ENCODE measurements at regions not wholly inside any gene's neighbourhood (a gene's known extent, or its start where the extent isn't known, plus 50 kb on each side); places are given as distances from the start of the nearest gene placed in this dataset.
"Not testable (repeated sequence)": the region's sequence is repeated elsewhere in the genome, so short reads cannot be mapped to it uniquely, and the experiment has no call there.

- no peak for ATAC-seq
Measured at GRCh38 chr12:23088594-23088993, 463.6 kb downstream of the ETNK1 start.

GRCh38 chr12:23093488-23093887 lies 468.5 kb downstream of the ETNK1 start:
- ATAC-seq = no peak

GRCh38 chr12:23096321-23096720 lies 471.4 kb downstream of the ETNK1 start:
- ATAC-seq = no peak

GRCh38 chr12:23098110-23098509 lies 473.1 kb downstream of the ETNK1 start:
- ATAC-seq = no peak

GRCh38 chr12:23098517-23098916 lies 473.5 kb downstream of the ETNK1 start:
- ATAC-seq = no peak

- ATAC-seq = no peak
Measured at GRCh38 chr12:23099104-23099503, 474.1 kb downstream of the ETNK1 start.

- no peak for ATAC-seq
Measured at GRCh38 chr12:23099604-23100003, 474.6 kb downstream of the ETNK1 start.

GRCh38 chr12:23108957-23109356 lies 484.0 kb downstream of the ETNK1 start:
- ATAC-seq = no peak

GRCh38 chr12:23113781-23114180 lies 488.8 kb downstream of the ETNK1 start:
- ATAC-seq = no peak

GRCh38 chr12:23115984-23116383 lies 491.0 kb downstream of the ETNK1 start:
- no peak for ATAC-seq

GRCh38 chr12:23126794-23127193 lies 501.8 kb downstream of the ETNK1 start:
- ATAC-seq = no peak

- no peak for ATAC-seq
Measured at GRCh38 chr12:23127701-23128100, 502.7 kb downstream of the ETNK1 start.

GRCh38 chr12:23128462-23128861 lies 503.5 kb downstream of the ETNK1 start:
- ATAC-seq = no peak

- no peak for ATAC-seq
Measured at GRCh38 chr12:23132357-23132756, 507.4 kb downstream of the ETNK1 start.

GRCh38 chr12:23133471-23133870 lies 508.5 kb downstream of the ETNK1 start:
- ATAC-seq = no peak

GRCh38 chr12:23139026-23139425 lies 514.1 kb downstream of the ETNK1 start:
- ATAC-seq = no peak

- ATAC-seq = no peak
Measured at GRCh38 chr12:23140710-23141109, 515.7 kb downstream of the ETNK1 start.

GRCh38 chr12:23141335-23141734 lies 516.4 kb downstream of the ETNK1 start:
- no peak for ATAC-seq

GRCh38 chr12:23146070-23146469 lies 521.1 kb downstream of the ETNK1 start:
- ATAC-seq = not testable (repeated sequence)

- no peak for ATAC-seq
Measured at GRCh38 chr12:23168459-23168858, 543.5 kb downstream of the ETNK1 start.

- ATAC-seq = no peak
Measured at GRCh38 chr12:23169012-23169695, 544.2 kb downstream of the ETNK1 start.

GRCh38 chr12:23169696-23170013 lies 544.7 kb downstream of the ETNK1 start:
- ATAC-seq = no peak

- no peak for ATAC-seq
Measured at GRCh38 chr12:23174917-23175316, 549.9 kb downstream of the ETNK1 start.

GRCh38 chr12:23185346-23185745 lies 560.4 kb downstream of the ETNK1 start:
- ATAC-seq = no peak

- ATAC-seq = no peak
Measured at GRCh38 chr12:23186950-23187349, 562.0 kb downstream of the ETNK1 start.

All from activated CD4-positive, CD25-positive, alpha-beta regulatory T cell treated with anti-CD3 and anti-CD28 coated beads, Interleukin-2, amount 50 U/mL, for 24 hours (primary cell).